ENCODE measurements at regions not wholly inside any gene's neighbourhood (a gene's known extent, or its start where the extent isn't known, plus 50 kb on each side); places are given as distances from the start of the nearest gene placed in this dataset.

DNA sequence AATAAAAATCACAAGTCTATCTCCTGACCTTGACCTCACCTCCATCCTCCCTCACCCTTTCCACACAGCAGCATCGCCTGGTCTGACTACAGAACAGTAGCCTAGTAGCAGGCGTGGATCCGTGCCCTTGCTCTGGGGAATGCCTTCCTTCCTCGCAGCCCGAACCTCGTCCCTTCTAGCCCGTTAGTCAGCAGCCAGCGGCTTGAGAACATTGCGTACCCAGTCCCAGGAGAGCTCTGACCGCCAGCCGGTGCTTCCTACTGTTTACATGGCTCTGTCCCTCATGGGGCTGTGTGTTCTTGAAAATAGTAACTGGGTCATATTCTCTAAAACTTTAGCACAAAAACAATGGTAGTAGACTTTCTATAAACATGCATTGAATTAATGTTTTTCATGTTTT, 682.7 kb upstream of the IGFBP3 start:
- TF ChIP-seq, protein P1, sequence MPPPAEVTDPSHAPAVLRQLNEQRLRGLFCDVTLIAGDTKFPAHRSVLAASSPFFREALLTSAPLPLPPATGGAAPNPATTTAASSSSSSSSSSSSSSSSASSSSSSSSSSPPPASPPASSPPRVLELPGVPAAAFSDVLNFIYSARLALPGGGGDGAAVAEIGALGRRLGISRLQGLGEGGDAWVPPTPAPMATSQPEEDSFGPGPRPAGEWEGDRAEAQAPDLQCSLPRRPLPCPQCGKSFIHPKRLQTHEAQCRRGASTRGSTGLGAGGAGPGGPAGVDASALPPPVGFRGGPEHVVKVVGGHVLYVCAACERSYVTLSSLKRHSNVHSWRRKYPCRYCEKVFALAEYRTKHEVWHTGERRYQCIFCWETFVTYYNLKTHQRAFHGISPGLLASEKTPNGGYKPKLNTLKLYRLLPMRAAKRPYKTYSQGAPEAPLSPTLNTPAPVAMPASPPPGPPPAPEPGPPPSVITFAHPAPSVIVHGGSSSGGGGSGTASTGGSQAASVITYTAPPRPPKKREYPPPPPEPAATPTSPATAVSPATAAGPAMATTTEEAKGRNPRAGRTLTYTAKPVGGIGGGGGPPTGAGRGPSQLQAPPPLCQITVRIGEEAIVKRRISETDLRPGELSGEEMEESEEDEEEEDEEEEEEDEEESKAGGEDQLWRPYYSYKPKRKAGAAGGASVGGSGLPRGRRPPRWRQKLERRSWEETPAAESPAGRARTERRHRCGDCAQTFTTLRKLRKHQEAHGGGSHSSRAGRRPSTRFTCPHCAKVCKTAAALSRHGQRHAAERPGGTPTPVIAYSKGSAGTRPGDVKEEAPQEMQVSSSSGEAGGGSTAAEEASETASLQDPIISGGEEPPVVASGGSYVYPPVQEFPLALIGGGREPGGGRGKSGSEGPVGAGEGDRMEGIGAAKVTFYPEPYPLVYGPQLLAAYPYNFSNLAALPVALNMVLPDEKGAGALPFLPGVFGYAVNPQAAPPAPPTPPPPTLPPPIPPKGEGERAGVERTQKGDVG (CRISPR knock-in tag; IDR thresholded peaks at IDR 0.05) = no peak
- TF ChIP-seq, protein P2, sequence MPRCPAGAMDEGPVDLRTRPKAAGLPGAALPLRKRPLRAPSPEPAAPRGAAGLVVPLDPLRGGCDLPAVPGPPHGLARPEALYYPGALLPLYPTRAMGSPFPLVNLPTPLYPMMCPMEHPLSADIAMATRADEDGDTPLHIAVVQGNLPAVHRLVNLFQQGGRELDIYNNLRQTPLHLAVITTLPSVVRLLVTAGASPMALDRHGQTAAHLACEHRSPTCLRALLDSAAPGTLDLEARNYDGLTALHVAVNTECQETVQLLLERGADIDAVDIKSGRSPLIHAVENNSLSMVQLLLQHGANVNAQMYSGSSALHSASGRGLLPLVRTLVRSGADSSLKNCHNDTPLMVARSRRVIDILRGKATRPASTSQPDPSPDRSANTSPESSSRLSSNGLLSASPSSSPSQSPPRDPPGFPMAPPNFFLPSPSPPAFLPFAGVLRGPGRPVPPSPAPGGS (IDR thresholded peaks at IDR 0.05; ENCODE audit: borderline replicate concordance, insufficient read depth, low read depth, low read length, poor library complexity, severe bottlenecking) = no peak
- no peak for TF ChIP-seq JUND (IDR thresholded peaks at IDR 0.05; ENCODE audit: low read depth, low read length)
- TF ChIP-seq EP300 (IDR thresholded peaks at IDR 0.05; ENCODE audit: borderline replicate concordance in 1 of 2, control insufficient read depth in 1 of 2, low read depth in 2 of 2, low read length in 2 of 2) = no peak
- TF ChIP-seq, protein P3, sequence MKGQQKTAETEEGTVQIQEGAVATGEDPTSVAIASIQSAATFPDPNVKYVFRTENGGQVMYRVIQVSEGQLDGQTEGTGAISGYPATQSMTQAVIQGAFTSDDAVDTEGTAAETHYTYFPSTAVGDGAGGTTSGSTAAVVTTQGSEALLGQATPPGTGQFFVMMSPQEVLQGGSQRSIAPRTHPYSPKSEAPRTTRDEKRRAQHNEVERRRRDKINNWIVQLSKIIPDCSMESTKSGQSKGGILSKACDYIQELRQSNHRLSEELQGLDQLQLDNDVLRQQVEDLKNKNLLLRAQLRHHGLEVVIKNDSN (IDR thresholded peaks at IDR 0.05; ENCODE audit: borderline replicate concordance, extremely low read length, insufficient read depth, low read depth, low read length) = no peak
- TF ChIP-seq GABPA (IDR thresholded peaks at IDR 0.05; ENCODE audit: low read depth) = no peak
- no peak for TF ChIP-seq CHD2 (IDR thresholded peaks at IDR 0.05; ENCODE audit: borderline replicate concordance, low read depth, low read length)
